Right hindlimb (tissue), 1 donor: ENCODE measurements at regions not wholly inside any gene's neighbourhood (a gene's known extent, or its start where the extent isn't known, plus 50 kb on each side); places are given as distances from the start of the nearest gene placed in this dataset.

Source experiments
- DNase-seq: peaks from one replicate; pipeline ENCODE4 v3.0.0-alpha.2; 2018

GRCh38 chr3:145981056-145981455, 179.9 kb downstream of the PLOD2 start:
- no peak for DNase-seq

DNA sequence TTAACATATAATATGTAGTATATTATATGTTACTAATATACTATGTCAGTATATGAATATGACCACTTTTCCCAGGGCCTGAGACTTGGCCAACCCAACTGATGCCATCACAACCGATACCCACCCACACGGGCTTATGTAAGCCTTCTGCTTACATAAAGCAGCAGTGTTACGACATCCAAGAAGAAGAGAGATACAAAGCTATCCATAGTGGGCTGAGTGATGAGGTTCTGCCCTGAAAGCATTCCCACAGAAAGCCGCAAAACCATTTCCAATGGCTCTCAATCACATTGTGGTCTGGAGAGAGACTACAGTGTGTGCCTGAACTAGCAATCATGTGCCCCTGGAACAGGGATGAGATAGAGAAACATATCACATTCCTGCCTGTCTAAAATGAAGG, 177.9 kb downstream of the PLOD2 start:
- DNase-seq: no peak
